SK-N-SH (cell line): ENCODE measurements at regions not wholly inside any gene's neighbourhood (a gene's known extent, or its start where the extent isn't known, plus 50 kb on each side); places are given as distances from the start of the nearest gene placed in this dataset.

Source experiments
- EP300 ChIP-seq, 2 experiments: IDR thresholded peaks; 2 replicates each; pipeline versions ENCODE4 v1.4.0 to v1.6.1; 2012; ENCODE audit warnings: borderline replicate concordance in 1 of 2, low read depth in 1 of 2, low read length in 1 of 2
- EZH2phosphoT487 ChIP-seq: fragments of 200-600 bp; sonication (generic); IDR thresholded peaks from 2 replicates; pipeline ENCODE4 v1.6.1; 2017; ENCODE audit warnings: low read depth, mixed run types, mild to moderate bottlenecking, antibody characterized with exemption, moderate library complexity, borderline replicate concordance
- GATA2 ChIP-seq: sonication (generic); formaldehyde crosslinking; IDR thresholded peaks from 2 replicates; pipeline ENCODE4 v1.5.0; 2020; ENCODE audit warnings: mild to moderate bottlenecking, missing genetic modification reagents
- JUND ChIP-seq: IDR thresholded peaks from 2 replicates; pipeline ENCODE4 v1.4.0; 2012
- REST ChIP-seq: IDR thresholded peaks from 2 replicates; pipeline ENCODE4 v1.6.1; 2012; ENCODE audit warnings: mild to moderate bottlenecking, low read depth, low read length, moderate library complexity
- RXRA ChIP-seq: IDR thresholded peaks from 2 replicates; pipeline ENCODE4 v1.4.0; 2012; ENCODE audit warnings: low read depth, mild to moderate bottlenecking, borderline replicate concordance
- TCF12 ChIP-seq: IDR thresholded peaks from 2 replicates; pipeline ENCODE4 v1.4.0; 2012
- YY1 ChIP-seq: IDR thresholded peaks from 2 replicates; pipeline ENCODE4 v1.4.0; 2012; ENCODE audit warnings: low read depth, mild to moderate bottlenecking
- TF ChIP-seq, protein P1 (sequence below): fragments of 200-600 bp; sonication (generic); IDR thresholded peaks from 2 replicates; pipeline ENCODE4 v1.6.1; 2017; ENCODE audit warnings: antibody characterized with exemption, mild to moderate bottlenecking, moderate library complexity

DNA sequence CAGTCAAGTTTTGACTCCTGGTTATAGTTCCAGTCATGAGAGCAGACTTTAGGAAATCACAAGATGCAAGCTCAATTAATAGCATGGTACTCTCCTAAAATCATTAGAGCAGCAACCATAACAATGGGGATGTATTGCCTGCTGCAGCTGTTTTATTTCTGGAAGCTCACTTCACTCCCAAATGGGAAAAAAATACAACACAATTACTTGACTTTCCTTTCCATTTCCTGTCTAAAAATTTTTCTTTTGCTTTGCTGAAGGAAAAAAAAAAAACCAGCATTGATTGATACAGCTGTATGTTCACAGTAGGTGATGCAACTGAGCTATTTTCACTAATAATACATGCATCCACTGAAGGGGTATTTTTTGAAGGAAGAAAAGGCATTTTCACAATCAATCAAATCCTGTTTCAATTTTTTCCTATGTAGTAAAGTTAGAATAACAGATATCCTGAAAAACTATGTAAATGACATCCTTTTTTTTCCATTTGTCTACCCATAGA is 143.9 kb upstream of the NOVA1 start:
- no peak for TF ChIP-seq YY1
- TF ChIP-seq, protein P1, sequence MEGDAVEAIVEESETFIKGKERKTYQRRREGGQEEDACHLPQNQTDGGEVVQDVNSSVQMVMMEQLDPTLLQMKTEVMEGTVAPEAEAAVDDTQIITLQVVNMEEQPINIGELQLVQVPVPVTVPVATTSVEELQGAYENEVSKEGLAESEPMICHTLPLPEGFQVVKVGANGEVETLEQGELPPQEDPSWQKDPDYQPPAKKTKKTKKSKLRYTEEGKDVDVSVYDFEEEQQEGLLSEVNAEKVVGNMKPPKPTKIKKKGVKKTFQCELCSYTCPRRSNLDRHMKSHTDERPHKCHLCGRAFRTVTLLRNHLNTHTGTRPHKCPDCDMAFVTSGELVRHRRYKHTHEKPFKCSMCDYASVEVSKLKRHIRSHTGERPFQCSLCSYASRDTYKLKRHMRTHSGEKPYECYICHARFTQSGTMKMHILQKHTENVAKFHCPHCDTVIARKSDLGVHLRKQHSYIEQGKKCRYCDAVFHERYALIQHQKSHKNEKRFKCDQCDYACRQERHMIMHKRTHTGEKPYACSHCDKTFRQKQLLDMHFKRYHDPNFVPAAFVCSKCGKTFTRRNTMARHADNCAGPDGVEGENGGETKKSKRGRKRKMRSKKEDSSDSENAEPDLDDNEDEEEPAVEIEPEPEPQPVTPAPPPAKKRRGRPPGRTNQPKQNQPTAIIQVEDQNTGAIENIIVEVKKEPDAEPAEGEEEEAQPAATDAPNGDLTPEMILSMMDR = no peak
- no peak for TF ChIP-seq TCF12
- TF ChIP-seq RXRA = no peak
- no peak for TF ChIP-seq GATA2 (CRISPR knock-in tag)
- no peak for TF ChIP-seq EZH2phosphoT487
- TF ChIP-seq JUND = no peak
- TF ChIP-seq EP300 (IDR thresholded peaks at IDR 0.05; ENCODE audit: borderline replicate concordance in 1 of 2, low read depth in 1 of 2, low read length in 1 of 2) = no peak
- no peak for TF ChIP-seq REST
